Lung microvascular endothelial cell (primary cell): ENCODE measurements at regions not wholly inside any gene's neighbourhood (a gene's known extent, or its start where the extent isn't known, plus 50 kb on each side); places are given as distances from the start of the nearest gene placed in this dataset.
"Not testable (repeated sequence)": the region's sequence is repeated elsewhere in the genome, so short reads cannot be mapped to it uniquely, and the experiment has no call there.

ENCODE experiments used
- DNase-seq, 2 donors: peaks; one replicate each; pipeline versions ENCODE4 v3.0.0 to v3.0.0-alpha.2; 2010; ENCODE audit warnings: low read depth in 2 of 2

GRCh38 chrX:7638078-7638710 is 204.8 kb upstream of the VCX start:
- DNase-seq, result no peak

GRCh38 chrX:7637066-7637465 is 205.9 kb upstream of the VCX start:
- DNase-seq, result no peak

GRCh38 chrX:7635604-7636003 is 207.4 kb upstream of the VCX start:
- DNase-seq, result no peak

DNA sequence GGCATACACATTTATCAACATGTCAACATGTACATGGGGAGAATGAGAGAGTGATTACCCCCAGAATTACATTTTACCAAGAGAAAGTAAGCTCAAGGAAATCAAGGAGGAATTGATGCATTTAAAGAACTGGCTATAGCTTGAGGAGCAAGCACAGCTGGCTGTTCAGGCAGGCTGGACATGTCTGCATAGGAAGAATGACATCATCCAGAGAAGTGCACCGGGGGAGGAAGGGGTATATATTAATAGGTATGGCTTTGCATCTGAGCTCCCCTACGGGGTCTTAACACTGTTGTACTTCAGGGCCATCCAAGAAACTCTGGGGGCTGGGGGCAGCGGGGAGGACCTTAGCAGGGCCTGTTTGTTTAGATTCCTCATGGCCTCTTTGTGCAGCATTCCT is 222.4 kb upstream of the VCX start:
- no peak for DNase-seq

DNA sequence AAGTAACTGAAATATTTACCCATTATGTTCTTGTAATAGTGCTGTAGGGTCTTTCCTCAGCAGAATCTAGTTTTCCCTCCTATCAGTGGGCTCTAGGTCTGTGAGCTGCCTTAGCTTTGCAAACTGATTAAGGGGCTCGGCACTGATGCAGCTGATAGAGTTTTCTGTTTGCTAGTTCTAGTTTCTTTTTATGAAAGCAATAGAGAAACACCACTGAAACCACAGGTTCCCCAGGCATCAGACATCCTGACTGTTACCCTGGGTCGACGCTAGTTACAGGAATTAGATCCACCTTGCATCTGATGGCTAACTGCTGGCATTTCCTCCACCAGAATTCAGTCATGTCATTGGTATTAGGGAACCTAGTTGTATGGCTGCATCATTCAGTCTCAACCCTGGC is 225.0 kb upstream of the VCX start:
- no peak for DNase-seq

DNA sequence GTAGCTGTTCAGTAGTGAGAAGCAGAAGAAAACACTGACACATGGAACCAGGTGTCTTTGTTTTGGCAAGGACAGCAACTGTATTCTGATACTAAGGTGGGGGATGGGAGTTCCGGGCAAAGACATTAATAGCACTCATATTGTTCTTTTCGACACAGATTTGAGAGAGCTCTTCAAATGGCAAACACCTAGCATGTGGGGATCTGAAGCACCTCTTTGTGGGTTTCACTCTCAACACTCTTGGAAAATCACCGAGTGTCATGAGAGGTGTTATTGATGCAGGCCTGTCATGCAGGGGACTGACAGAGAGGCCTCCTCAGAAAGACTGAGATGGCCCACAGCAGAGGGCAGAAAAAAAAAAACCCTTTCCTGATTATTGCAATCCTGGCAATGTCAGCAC is 228.4 kb upstream of the VCX start:
- no peak for DNase-seq

GRCh38 chrX:7608625-7609024 is 234.3 kb upstream of the VCX start:
- not testable (repeated sequence) for DNase-seq

- no peak for DNase-seq
Measured at GRCh38 chrX:7606039-7606652, 236.8 kb upstream of the VCX start.

GRCh38 chrX:7603387-7603786 is 239.6 kb upstream of the VCX start:
- DNase-seq, result no peak

- DNase-seq, result no peak
Measured at GRCh38 chrX:7596822-7597221, 246.1 kb upstream of the VCX start.

- not testable (repeated sequence) for DNase-seq
Measured at GRCh38 chrX:7593370-7593769, 249.6 kb upstream of the VCX start.

- DNase-seq, result peak in 1 of 2 donors; percentile 34
Measured at GRCh38 chrX:7586126-7586525, 256.8 kb upstream of the VCX start.

- no peak for DNase-seq
Measured at GRCh38 chrX:7582191-7582590, 260.8 kb upstream of the VCX start.

GRCh38 chrX:7580127-7580526 is 262.8 kb upstream of the VCX start:
- DNase-seq, result no peak

- DNase-seq, result peak; percentile 1 to 4
Measured at GRCh38 chrX:7574325-7574724, 268.6 kb upstream of the VCX start.

GRCh38 chrX:7570432-7571029 is 272.4 kb upstream of the VCX start:
- no peak for DNase-seq

- DNase-seq, result no peak
Measured at GRCh38 chrX:7568597-7568996, 274.4 kb upstream of the VCX start.

DNA sequence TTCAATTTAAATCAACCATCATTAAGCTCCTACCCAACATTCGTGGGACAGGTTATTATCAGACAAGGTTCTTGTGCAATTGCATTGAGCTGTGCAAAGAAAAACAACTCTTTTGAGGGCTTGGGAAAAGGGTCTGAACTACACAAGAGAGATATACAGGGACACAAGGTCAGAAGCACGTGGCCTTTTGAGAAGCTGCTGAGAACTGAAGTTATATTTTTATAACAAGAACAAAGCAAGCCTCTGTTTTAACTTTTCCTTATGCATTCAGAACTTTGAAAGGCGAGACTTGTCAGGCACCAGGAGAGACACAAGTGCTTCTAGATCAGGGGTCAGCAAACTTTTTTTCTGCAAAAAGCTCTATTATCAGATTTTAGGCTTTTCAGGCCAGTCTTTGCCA is 274.8 kb upstream of the VCX start:
- DNase-seq, result no peak

- DNase-seq, result no peak
Measured at GRCh38 chrX:7552760-7553159, 290.2 kb upstream of the VCX start.

DNA sequence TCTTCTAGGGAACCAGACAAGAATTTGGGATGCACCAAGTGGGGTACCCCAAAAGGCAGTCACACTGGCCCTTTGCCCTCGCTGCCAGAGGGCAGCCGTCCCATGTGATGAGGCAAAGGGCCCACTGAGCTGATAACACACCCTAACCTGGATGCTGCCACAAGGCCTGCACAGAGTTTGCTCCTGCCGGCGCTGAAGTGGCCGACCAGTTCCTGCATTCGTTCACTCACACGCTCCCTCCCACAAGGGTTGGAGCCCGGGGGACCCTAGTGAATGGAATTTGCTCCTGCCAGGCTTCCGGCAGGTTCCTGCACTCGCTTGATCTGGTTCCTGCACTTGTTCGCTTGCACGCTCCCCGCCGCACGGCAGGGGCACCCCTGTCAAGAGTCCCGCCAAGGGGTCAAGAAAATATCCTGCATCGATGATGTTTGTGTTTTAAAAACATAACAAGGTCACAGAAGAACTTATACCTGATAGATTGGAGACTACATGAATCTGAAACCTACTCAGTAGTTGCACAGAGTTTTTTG is 296.4 kb upstream of the VCX start:
- DNase-seq, result no peak

GRCh38 chrX:7545564-7545963 is 297.4 kb upstream of the VCX start:
- DNase-seq, result no peak

- DNase-seq, result no peak
Measured at GRCh38 chrX:7542587-7543380, 300.2 kb upstream of the VCX start.
